ENCODE measurements at regions not wholly inside any gene's neighbourhood (a gene's known extent, or its start where the extent isn't known, plus 50 kb on each side); places are given as distances from the start of the nearest gene placed in this dataset.
A peak's percentile ranks its signal among the peaks of the same experiment; 100 is the strongest.
"Not testable (repeated sequence)": the region's sequence is repeated elsewhere in the genome, so short reads cannot be mapped to it uniquely, and the experiment has no call there.

- no peak for DNase-seq
These were observed 145.9 kb downstream of the ALX1 start for GRCh38 chr12:85425926-85426325.

GRCh38 chr12:85433148-85433547 is 153.1 kb downstream of the ALX1 start:
- not testable (repeated sequence) for DNase-seq

- no peak for DNase-seq
These were observed 160.3 kb downstream of the ALX1 start for GRCh38 chr12:85440271-85440670.

GRCh38 chr12:85441025-85441424 is 161.0 kb downstream of the ALX1 start:
- DNase-seq: no peak

- no peak for DNase-seq
These were observed 161.7 kb downstream of the ALX1 start for GRCh38 chr12:85441741-85442140.

- no peak for DNase-seq
These were observed 165.3 kb downstream of the ALX1 start for GRCh38 chr12:85445060-85445938.

GRCh38 chr12:85448031-85448430 is 168.0 kb downstream of the ALX1 start:
- DNase-seq: no peak

- DNase-seq: peak in 1 of 2 donors; percentile 3
These were observed 168.6 kb downstream of the ALX1 start for GRCh38 chr12:85448548-85449139.

GRCh38 chr12:85457016-85457415 is 177.0 kb downstream of the ALX1 start:
- DNase-seq: no peak

- no peak for DNase-seq
These were observed 181.1 kb downstream of the ALX1 start for GRCh38 chr12:85461127-85461526.

- no peak for DNase-seq
These were observed 182.9 kb downstream of the ALX1 start for GRCh38 chr12:85462888-85463287.

GRCh38 chr12:85466890-85467289 is 186.9 kb downstream of the ALX1 start:
- no peak for DNase-seq

GRCh38 chr12:85468356-85469157 is 188.5 kb downstream of the ALX1 start:
- DNase-seq: peak; percentile 58 to 60

- not testable (repeated sequence) for DNase-seq
These were observed 189.4 kb downstream of the ALX1 start for GRCh38 chr12:85469158-85470086.

- not testable (repeated sequence) for DNase-seq
These were observed 195.3 kb downstream of the ALX1 start for GRCh38 chr12:85475277-85475676.

- peak in 1 of 2 donors; percentile 29 for DNase-seq
These were observed 196.7 kb downstream of the ALX1 start for GRCh38 chr12:85476756-85477155.

- no peak for DNase-seq
These were observed 204.4 kb downstream of the ALX1 start for GRCh38 chr12:85484387-85484786.

GRCh38 chr12:85489194-85489593 is 209.2 kb downstream of the ALX1 start:
- DNase-seq: no peak

GRCh38 chr12:85504164-85504563 is 224.1 kb downstream of the ALX1 start:
- no peak for DNase-seq

GRCh38 chr12:85504624-85505023 is 224.6 kb downstream of the ALX1 start:
- no peak for DNase-seq

GRCh38 chr12:85507456-85507855 is 227.4 kb downstream of the ALX1 start:
- DNase-seq: no peak

All from inflammatory macrophage (primary cell).